Vagina (tissue), 2 donors: ENCODE measurements at regions not wholly inside any gene's neighbourhood (a gene's known extent, or its start where the extent isn't known, plus 50 kb on each side); places are given as distances from the start of the nearest gene placed in this dataset.
"Not testable (repeated sequence)": the region's sequence is repeated elsewhere in the genome, so short reads cannot be mapped to it uniquely, and the experiment has no call there.

ENCODE experiments used
- DNase-seq, 2 donors: peaks; one replicate each; pipeline ENCODE4 v3.0.0-alpha.2; 2017; ENCODE audit errors: extremely low spot score in 2 of 2
- H3K27ac ChIP-seq: fragments of 200-600 bp; sonication (generic); one replicate; pipeline ENCODE4 v1.5.1; 2019
- H3K27me3 ChIP-seq: fragments of 200-600 bp; sonication (generic); one replicate; pipeline ENCODE4 v1.5.1; 2019
- H3K36me3 ChIP-seq, 2 donors: fragments of 200-600 bp; sonication (generic); one replicate each; pipeline ENCODE4 v1.5.1; 2017 to 2019
- H3K4me1 ChIP-seq: fragments of 200-600 bp; sonication (generic); one replicate; pipeline ENCODE4 v1.5.1; 2019
- H3K4me3 ChIP-seq, 2 donors: fragments of 200-600 bp; sonication (generic); 1 replicate in 1 of 2; 2 replicates in 1 of 2; pipeline ENCODE4 v1.5.1; 2016 to 2019
- H3K9me3 ChIP-seq: fragments of 200-600 bp; sonication (generic); one replicate; pipeline ENCODE4 v1.5.1; 2019
- CTCF ChIP-seq, 3 experiments: fragments of 450-650 bp in 2 of 3; fragments of 200-600 bp in 1 of 3; sonication (generic) in 1 of 3; IDR thresholded peaks; one replicate each; pipeline ENCODE4 v1.5.1; 2017 to 2019; ENCODE audit warnings: antibody characterized with exemption in 3 of 3, mild to moderate bottlenecking in 2 of 3, moderate library complexity in 2 of 3
- POLR2A ChIP-seq, 2 donors: fragments of 450-650 bp; IDR thresholded peaks; one replicate each; pipeline ENCODE4 v1.6.1; 2017; ENCODE audit warnings: antibody characterized with exemption in 2 of 2, mild to moderate bottlenecking in 2 of 2, moderate library complexity in 2 of 2
- POLR2AphosphoS5 ChIP-seq, 2 donors: sonication (generic); formaldehyde crosslinking; IDR thresholded peaks; one replicate each; pipeline ENCODE4 v1.9.0; 2017; ENCODE audit warnings: antibody characterized with exemption in 2 of 2, mild to moderate bottlenecking in 2 of 2, low read depth in 1 of 2; ENCODE audit not compliant: insufficient read depth in 1 of 2
- intact Hi-C: fragments of 100-400 bp; cut with DNase I; formaldehyde crosslinking; loops from one replicate; pipeline ENCODE4 v1.15.1; 2023

- DNase-seq: no peak
- Histone ChIP-seq H3K4me1 (peaks cover 5% of the 10 kb centered on the region), H3K27me3 (no peaks in the 10 kb centered on the region), H3K9me3 (no peaks in the 10 kb centered on the region), H3K36me3 (no peaks in the 10 kb centered on the region), H3K27ac (no peak overlapping the region), H3K4me3 (no peak overlapping the region)
- intact Hi-C loops: no loop called here
- TF ChIP-seq POLR2A (IDR thresholded peaks at IDR 0.05) (no peak), POLR2AphosphoS5 (IDR thresholded peaks at IDR 0.05; ENCODE audit: insufficient read depth in 1 of 2, low read depth in 1 of 2) (no peak), CTCF (IDR thresholded peaks at IDR 0.05) (no peak)
These were observed 990.4 kb upstream of the ACO1 start for GRCh38 chr9:31394015-31394473.

- no peak for TF ChIP-seq POLR2A (IDR thresholded peaks at IDR 0.05)
- TF ChIP-seq CTCF (IDR thresholded peaks at IDR 0.05): no peak
- TF ChIP-seq POLR2AphosphoS5 (IDR thresholded peaks at IDR 0.05; ENCODE audit: insufficient read depth in 1 of 2, low read depth in 1 of 2): no peak
- no peak overlapping the region for H3K27ac ChIP-seq
- no peak overlapping the region for H3K4me3 ChIP-seq
- H3K9me3 ChIP-seq: no peaks in the 10 kb centered on the region
- H3K27me3 ChIP-seq: no peaks in the 10 kb centered on the region
- no peaks in the 10 kb centered on the region for H3K4me1 ChIP-seq
- intact Hi-C loops: no loop called here
- no peak for DNase-seq
- H3K36me3 ChIP-seq: no peaks in the 10 kb centered on the region
These were observed 972.4 kb upstream of the ACO1 start for GRCh38 chr9:31412081-31412480.

DNA sequence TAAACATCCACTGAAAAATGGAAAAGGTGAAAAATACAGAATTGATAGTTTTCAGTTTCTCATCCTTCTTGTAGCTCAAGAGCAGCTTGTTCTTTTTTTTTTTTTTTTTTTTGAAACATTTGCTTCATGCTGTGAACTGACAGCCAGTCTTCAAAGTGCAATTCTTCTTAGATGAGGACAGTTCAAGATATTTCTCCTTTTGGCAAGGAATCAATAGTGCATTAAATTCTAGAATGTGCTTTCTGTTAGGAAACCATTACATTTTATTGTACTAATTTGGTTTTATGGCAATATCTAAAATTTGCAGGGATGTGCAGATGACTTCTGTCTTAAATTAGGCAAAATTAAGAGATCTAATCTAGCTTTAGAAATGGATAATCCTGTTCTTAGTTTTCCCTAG is 969.3 kb upstream of the ACO1 start:
- no peak overlapping the region for H3K27ac ChIP-seq
- DNase-seq: no peak
- no peaks in the 10 kb centered on the region for H3K27me3 ChIP-seq
- no peak overlapping the region for H3K4me3 ChIP-seq
- no peaks in the 10 kb centered on the region for H3K36me3 ChIP-seq
- H3K4me1 ChIP-seq: no peaks in the 10 kb centered on the region
- TF ChIP-seq POLR2AphosphoS5 (IDR thresholded peaks at IDR 0.05; ENCODE audit: insufficient read depth in 1 of 2, low read depth in 1 of 2) (no peak), POLR2A (IDR thresholded peaks at IDR 0.05) (no peak), CTCF (IDR thresholded peaks at IDR 0.05) (no peak)
- H3K9me3 ChIP-seq: no peaks in the 10 kb centered on the region
- intact Hi-C loops: no loop called here

DNA sequence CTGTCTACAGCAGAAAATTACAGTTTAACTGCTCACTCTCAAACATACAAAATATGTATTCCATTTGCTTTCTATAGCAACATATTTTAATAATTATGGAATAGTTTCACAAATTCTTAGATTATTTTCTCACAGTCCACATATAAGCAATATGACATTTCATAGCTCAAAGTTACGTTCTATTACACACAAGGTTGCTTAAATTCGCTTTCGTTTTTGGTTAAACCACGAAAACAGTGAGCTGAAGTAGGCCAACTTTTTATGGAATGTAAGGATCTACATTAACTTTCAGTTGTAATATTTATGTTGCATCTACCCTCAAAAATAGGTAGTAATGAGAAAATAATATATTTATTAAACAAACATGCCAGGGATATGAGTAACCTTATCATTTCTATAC is 966.0 kb upstream of the ACO1 start:
- TF ChIP-seq CTCF (IDR thresholded peaks at IDR 0.05): no peak
- TF ChIP-seq POLR2A (IDR thresholded peaks at IDR 0.05): no peak
- no peak for TF ChIP-seq POLR2AphosphoS5 (IDR thresholded peaks at IDR 0.05; ENCODE audit: insufficient read depth in 1 of 2, low read depth in 1 of 2)
- no peaks in the 10 kb centered on the region for H3K9me3 ChIP-seq
- no peaks in the 10 kb centered on the region for H3K4me1 ChIP-seq
- H3K27me3 ChIP-seq: no peaks in the 10 kb centered on the region
- no peak overlapping the region for H3K27ac ChIP-seq
- H3K4me3 ChIP-seq: no peak overlapping the region
- no peak for DNase-seq
- H3K36me3 ChIP-seq: no peaks in the 10 kb centered on the region
- intact Hi-C loops: no loop called here

DNA sequence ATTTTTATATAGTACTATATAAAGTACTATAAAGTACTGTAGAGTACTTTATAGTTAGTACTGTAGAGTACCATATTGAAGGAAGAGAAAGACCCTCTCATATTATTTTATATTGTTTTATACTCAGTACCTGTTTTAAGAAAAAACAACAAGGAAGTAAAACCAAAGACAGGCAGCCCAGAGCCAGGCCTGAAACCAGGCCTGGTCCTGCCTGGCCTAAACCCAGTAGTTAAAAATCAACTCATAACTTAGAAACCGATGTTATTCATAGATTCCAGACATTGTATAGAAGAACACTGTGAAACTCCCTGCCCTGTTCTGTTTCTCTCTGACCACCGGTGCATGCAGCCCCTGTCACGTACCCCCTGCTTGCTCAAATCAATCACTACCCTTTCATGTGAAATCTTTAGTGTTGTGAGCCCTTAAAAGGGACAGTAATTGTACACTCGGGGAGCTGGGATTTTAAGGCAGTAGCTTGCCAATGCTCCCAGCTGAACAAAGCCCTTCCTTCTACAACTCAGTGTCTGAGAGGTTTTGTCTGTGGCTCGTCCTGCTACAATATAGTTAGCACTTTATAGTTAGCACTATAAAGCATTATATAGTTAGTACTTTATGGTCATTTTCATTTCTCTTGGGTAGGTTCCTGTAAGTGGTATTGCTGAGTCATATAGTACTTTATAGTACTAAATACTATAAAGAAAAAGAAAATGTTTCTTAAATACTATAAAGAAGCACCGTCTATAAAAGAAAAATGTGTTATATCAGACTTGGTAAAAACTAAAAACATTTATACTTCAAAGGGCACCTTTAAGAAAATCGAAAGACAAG is 940.6 kb upstream of the ACO1 start:
- DNase-seq, H3K4me1 ChIP-seq, H3K4me3 ChIP-seq, H3K9me3 ChIP-seq, H3K27ac ChIP-seq, H3K36me3 ChIP-seq, H3K27me3 ChIP-seq, intact Hi-C loops: not testable (repeated sequence)
